NCI-H82 (cell line): ENCODE measurements at regions not wholly inside any gene's neighbourhood (a gene's known extent, or its start where the extent isn't known, plus 50 kb on each side); places are given as distances from the start of the nearest gene placed in this dataset.

Experiments
- DNase-seq: peaks from one replicate; lab custom pipeline; 2025; lab: John Stamatoyannopoulos, UW

GRCh38 chr9:515665-516064 lies 301.0 kb downstream of the DOCK8 start:
- DNase-seq = no peak

- DNase-seq = no peak
These were observed 303.3 kb downstream of the DOCK8 start for GRCh38 chr9:517993-518392.

GRCh38 chr9:518540-518939 lies 303.9 kb downstream of the DOCK8 start:
- DNase-seq = no peak

GRCh38 chr9:519579-519978 lies 304.9 kb downstream of the DOCK8 start:
- no peak for DNase-seq

- peak; percentile 66 for DNase-seq
These were observed 305.6 kb downstream of the DOCK8 start for GRCh38 chr9:520302-520701.

- no peak for DNase-seq
These were observed 307.5 kb downstream of the DOCK8 start for GRCh38 chr9:522190-522589.

- no peak for DNase-seq
These were observed 308.0 kb downstream of the DOCK8 start for GRCh38 chr9:522658-523057.

GRCh38 chr9:523444-523843 lies 308.8 kb downstream of the DOCK8 start:
- no peak for DNase-seq

- DNase-seq = no peak
These were observed 309.3 kb downstream of the DOCK8 start for GRCh38 chr9:524008-524407.

- DNase-seq = no peak
These were observed 312.4 kb downstream of the DOCK8 start for GRCh38 chr9:526904-527591.

- no peak for DNase-seq
These were observed 311.8 kb upstream of the DMRT1 start for GRCh38 chr9:529731-530130.

GRCh38 chr9:530681-531080 lies 310.8 kb upstream of the DMRT1 start:
- no peak for DNase-seq

- DNase-seq = no peak
These were observed 308.8 kb upstream of the DMRT1 start for GRCh38 chr9:532707-533106.

GRCh38 chr9:534886-535285 lies 306.6 kb upstream of the DMRT1 start:
- no peak for DNase-seq

GRCh38 chr9:535356-535755 lies 306.1 kb upstream of the DMRT1 start:
- DNase-seq = no peak

GRCh38 chr9:536597-537511 lies 304.6 kb upstream of the DMRT1 start:
- DNase-seq = peak; percentile 37

GRCh38 chr9:543478-543877 lies 298.0 kb upstream of the DMRT1 start:
- no peak for DNase-seq

GRCh38 chr9:545480-545879 lies 296.0 kb upstream of the DMRT1 start:
- DNase-seq = no peak

GRCh38 chr9:546235-546634 lies 295.3 kb upstream of the DMRT1 start:
- no peak for DNase-seq

- DNase-seq = peak; percentile 22
These were observed 294.7 kb upstream of the DMRT1 start for GRCh38 chr9:546797-547223.

- no peak for DNase-seq
These were observed 294.2 kb upstream of the DMRT1 start for GRCh38 chr9:547314-547713.

GRCh38 chr9:549455-549997 lies 292.0 kb upstream of the DMRT1 start:
- no peak for DNase-seq

- DNase-seq = peak; percentile 38
These were observed 291.2 kb upstream of the DMRT1 start for GRCh38 chr9:550333-550732.
